GM12874 (cell line): ENCODE measurements at regions not wholly inside any gene's neighbourhood (a gene's known extent, or its start where the extent isn't known, plus 50 kb on each side); places are given as distances from the start of the nearest gene placed in this dataset.

Experiments used
- TF ChIP-seq, protein P1 (sequence below): IDR thresholded peaks from 2 replicates; pipeline ENCODE4 v1.5.1; 2011; ENCODE audit warnings: low read depth, mild to moderate bottlenecking, control low read depth, low read length, moderate library complexity; ENCODE audit not compliant: insufficient read depth

DNA sequence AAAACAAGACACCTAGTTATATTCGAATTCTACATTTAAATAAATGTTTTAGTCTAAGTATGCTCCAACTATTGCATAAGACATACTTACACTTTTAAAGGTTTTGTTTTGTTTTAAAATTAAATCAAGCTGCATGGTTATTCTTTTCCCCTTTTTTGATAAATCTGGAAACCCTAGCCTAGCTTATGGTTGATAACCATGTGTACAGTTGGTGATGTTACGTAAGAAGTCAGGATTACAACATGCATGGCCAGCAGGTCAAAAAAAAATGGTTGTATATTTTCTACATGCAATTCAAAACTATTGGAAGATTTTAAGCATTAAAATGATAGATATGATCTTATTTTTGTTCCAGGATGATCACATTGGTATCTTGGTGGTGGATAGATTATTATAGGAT lies 1600.6 kb downstream of the PLA2G4A start:
- TF ChIP-seq, protein P1, sequence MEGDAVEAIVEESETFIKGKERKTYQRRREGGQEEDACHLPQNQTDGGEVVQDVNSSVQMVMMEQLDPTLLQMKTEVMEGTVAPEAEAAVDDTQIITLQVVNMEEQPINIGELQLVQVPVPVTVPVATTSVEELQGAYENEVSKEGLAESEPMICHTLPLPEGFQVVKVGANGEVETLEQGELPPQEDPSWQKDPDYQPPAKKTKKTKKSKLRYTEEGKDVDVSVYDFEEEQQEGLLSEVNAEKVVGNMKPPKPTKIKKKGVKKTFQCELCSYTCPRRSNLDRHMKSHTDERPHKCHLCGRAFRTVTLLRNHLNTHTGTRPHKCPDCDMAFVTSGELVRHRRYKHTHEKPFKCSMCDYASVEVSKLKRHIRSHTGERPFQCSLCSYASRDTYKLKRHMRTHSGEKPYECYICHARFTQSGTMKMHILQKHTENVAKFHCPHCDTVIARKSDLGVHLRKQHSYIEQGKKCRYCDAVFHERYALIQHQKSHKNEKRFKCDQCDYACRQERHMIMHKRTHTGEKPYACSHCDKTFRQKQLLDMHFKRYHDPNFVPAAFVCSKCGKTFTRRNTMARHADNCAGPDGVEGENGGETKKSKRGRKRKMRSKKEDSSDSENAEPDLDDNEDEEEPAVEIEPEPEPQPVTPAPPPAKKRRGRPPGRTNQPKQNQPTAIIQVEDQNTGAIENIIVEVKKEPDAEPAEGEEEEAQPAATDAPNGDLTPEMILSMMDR, result no peak

DNA sequence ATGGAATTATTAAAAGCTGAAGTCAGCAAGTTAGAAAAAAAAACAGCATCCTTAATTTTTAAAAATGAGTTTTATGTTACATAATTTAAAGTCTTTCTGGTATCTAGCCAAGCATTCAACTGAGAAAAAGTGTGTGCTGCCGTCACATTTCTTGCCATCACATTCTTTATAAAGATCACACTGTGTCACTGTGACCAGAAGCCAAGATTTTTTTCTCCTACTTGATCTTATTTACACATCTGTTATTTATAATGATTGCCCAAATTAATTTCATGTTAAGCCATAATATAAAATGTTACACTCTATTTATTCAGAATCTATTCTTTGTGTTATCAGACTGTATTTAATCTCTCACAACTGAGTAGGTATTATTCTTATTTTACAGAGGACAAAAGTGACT lies 1603.7 kb downstream of the PLA2G4A start:
- TF ChIP-seq, protein P1, result no peak

DNA sequence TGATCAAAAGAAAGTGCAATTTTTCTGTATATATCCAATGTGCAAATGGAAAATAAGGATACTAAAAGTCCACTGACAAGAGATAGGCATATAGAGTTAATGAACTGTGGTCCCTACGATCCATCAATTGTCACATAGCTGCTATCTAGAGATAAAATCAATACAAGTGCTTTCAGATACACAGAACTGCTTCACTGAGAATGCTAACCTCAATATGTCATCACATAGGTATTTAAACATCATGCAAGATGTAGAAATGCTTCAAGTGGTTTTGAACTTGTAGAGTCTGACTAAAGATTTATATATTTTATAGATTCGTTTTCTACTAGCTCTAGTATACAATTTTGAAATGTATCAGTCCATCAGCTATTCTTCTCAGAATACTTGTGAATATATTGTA lies 1604.7 kb downstream of the PLA2G4A start:
- TF ChIP-seq, protein P1, result no peak

DNA sequence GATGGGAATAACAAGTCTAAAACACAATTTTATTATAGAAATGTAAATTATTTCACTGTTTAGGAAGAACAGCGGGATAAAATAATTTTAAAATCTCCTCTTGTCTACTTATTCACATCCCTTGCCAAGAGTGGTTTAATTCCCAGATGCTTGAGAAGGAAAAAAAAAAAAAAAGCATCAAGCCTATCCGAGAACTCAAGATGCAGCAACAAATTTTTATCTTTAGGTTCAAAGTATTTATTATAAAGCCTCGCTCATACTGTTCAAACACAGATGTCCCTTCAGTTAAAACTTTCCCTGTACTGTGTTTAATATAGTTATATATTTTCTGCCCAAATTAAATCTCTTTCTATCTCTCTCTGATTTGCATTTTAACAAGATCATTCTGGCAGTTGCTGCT lies 1615.8 kb downstream of the PLA2G4A start:
- TF ChIP-seq, protein P1, result no peak

DNA sequence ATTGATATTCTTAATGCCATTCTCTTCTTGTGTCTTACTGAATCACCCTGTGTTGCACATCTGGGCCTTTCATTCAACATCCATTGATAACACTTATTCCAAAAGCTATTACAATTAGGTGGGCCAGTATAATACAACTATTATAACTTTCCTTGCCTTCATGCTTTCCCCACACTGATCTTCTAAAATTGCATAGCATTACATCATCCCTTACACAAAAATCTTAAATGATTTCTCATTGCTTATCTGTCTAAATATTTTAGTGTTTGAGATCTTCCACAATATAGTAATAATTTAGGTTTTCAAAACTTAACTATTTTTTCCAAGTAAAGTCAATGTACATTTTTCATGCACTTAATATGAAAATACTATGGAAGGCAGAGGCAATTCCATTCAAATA lies 1634.1 kb downstream of the PLA2G4A start:
- TF ChIP-seq, protein P1, result no peak

DNA sequence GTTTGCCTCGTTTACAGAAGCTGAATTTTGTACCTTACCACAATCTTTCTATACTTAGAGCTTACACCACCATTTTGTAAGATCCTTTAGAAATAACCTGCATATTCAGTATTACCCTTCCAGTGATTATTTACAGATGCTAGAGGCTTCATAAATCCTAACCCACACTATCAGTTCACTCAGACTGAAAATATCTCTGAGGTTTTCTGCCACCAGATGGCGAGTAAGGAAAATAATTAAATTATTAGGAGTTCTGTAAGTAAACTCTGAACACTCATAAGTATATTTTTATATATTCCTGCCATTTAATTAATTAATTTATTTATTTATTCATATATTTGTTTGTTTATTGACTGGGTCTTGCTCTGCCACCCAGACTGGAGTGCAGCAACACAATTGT lies 1635.2 kb downstream of the PLA2G4A start:
- TF ChIP-seq, protein P1, result no peak

DNA sequence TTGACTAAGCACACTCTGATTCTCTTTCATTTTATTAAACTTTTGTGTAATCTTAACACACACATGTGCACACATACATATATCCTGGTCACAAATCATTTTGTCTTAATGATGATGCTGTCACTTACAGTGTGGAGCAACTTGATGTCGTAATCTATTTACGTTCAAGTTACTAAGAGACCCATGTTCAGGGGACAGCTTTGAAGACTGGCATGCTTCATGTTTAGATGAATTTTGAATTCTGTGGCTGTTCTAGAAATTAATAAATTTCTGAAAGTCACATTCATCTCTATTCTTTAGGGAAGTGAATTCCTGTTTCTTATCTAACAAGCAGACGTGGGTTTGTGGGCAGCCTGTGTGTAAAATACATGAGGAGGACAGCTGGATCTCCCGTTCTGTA lies 1637.8 kb downstream of the PLA2G4A start:
- TF ChIP-seq, protein P1, result no peak

DNA sequence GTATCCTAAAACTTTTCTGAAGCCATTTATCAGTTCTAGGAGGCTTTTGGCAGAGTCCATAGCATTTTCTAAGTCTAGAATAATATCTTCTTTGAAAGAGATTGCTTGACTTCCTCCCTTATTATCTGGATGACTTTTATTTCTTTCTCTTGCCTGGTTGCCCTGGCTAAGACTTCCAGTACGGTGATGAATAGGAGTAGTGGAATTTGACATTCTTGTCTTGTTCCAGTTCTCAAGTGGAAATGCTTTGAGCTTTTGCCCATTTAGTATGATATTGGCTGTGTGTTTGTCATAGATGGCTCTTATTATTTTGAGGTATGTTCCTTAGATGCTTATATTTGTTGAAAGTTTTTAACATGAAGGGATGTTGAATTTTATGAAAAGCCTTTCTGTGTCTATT lies 1647.9 kb downstream of the PLA2G4A start:
- TF ChIP-seq, protein P1, result no peak
